ENCODE measurements at regions not wholly inside any gene's neighbourhood (a gene's known extent, or its start where the extent isn't known, plus 50 kb on each side); places are given as distances from the start of the nearest gene placed in this dataset.

DNA sequence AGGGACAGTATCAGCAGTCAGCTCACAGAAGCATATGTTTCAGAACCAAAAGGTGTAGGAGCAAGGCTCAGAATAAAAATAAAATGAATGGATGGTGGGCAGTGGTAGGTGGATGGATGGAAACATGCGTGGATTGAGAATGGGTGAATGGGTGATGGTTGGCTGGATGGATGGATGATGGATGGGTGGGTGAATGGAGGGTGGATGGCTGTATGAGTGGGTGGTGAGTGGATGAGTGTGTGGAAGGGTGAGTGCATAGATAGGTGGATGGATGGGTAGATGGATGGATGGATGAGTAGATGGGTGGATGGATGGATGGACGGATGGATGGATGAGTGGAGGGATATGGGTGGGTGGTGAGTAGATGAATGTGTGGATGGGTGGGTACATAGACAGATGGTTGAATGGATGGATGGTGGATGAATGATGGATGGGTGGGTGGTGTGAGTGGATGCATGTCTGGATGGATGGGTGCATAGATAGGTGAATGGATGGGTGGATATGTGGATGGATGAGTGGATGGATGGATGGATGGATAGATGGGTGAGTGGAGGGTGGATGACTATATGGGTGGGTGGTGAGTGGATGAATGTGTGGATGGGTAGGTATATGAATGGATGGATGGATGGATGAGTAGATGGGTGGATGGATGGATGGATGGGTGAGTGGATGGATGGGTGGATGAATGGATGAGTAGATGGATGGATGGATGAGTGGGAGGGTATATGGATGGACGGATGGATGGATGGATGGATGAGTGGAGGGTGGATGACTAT is 164.2 kb downstream of the C9orf50 start:
- POLR2A ChIA-PET = no interaction called here
- Histone ChIP-seq H3K9ac (replicated peaks; ENCODE audit: extremely low read depth, insufficient read depth, low read length) (no peak overlapping the region), H3K9me1 (replicated peaks; ENCODE audit: control insufficient read depth, extremely low read depth, insufficient read depth, low read length) (no peaks in the 10 kb centered on the region), H4K20me1 (replicated peaks; ENCODE audit: control insufficient read depth, extremely low read depth, insufficient read depth, low read length) (no peaks in the 10 kb centered on the region), H2AFZ (ENCODE audit: low read depth, low read length) (no peak overlapping the region), H3K4me2 (ENCODE audit: insufficient read depth, low read length) (no peak overlapping the region), H3K79me2 (ENCODE audit: control insufficient read depth, insufficient read depth, low read length) (no peaks in the 10 kb centered on the region), H3K36me3 (ENCODE audit: control insufficient read depth in 2 of 2, extremely low read depth in 1 of 2, insufficient read depth in 2 of 2, low read length in 2 of 2) (no peaks in the 10 kb centered on the region), H3K27ac (ENCODE audit: insufficient read depth, low read depth, low read length) (no peak overlapping the region), H3K27me3 (ENCODE audit: control insufficient read depth in 2 of 2, insufficient read depth in 2 of 2, low read length in 2 of 2) (peaks cover 0 to 3% of the 10 kb centered on the region in 2 experiments), H3K4me3 (replicated peaks in 1 of 3; ENCODE audit: insufficient read depth in 1 of 3, low read depth in 1 of 3, low read length in 3 of 3) (no peak overlapping the region), H3K4me1 (ENCODE audit: control insufficient read depth, extremely low read depth, insufficient read depth, low read length) (peaks cover 13% of the 10 kb centered on the region), H3K9me3 (replicated peaks; ENCODE audit: control insufficient read depth, insufficient read depth, low read length) (no peaks in the 10 kb centered on the region)
- dilution Hi-C loops (cut with MboI; ENCODE audit: extremely low pct_ligation_motif_present, low sequenced_read_pairs) = no loop called here
- FAIRE-seq (no peak), DNase-seq (ENCODE audit: low read depth, low spot score) (no peak)
- BruUV-seq (replicated peaks) = no TSS peak
- CTCF ChIA-PET = no interaction called here
- intact Hi-C loops (cut with micrococcal nuclease) = no loop called here
- TF ChIP-seq FOS (IDR thresholded peaks at IDR 0.05; ENCODE audit: borderline replicate concordance, insufficient read depth, low read length) (no peak), GATA2 (IDR thresholded peaks at IDR 0.05; ENCODE audit: insufficient read depth, insufficient read length, low read depth, low read length) (no peak), JUN (IDR thresholded peaks at IDR 0.05; ENCODE audit: borderline replicate concordance, insufficient read depth, insufficient read length, low read depth) (no peak), EZH2 (IDR thresholded peaks at IDR 0.05; ENCODE audit: borderline replicate concordance, low read depth, low read length, severe bottlenecking) (no peak), MYC (IDR thresholded peaks at IDR 0.05; ENCODE audit: low read depth, low read length) (no peak), POLR2AphosphoS5 (IDR thresholded peaks at IDR 0.05; ENCODE audit: insufficient read depth, low read depth, low read length) (no peak)
- TF ChIP-seq, protein P1, sequence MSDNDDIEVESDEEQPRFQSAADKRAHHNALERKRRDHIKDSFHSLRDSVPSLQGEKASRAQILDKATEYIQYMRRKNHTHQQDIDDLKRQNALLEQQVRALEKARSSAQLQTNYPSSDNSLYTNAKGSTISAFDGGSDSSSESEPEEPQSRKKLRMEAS (IDR thresholded peaks at IDR 0.05; ENCODE audit: insufficient read depth, insufficient read length) = no peak

All from endothelial cell of umbilical vein (primary cell).